ENCODE measurements at regions not wholly inside any gene's neighbourhood (a gene's known extent, or its start where the extent isn't known, plus 50 kb on each side); places are given as distances from the start of the nearest gene placed in this dataset.

DNA sequence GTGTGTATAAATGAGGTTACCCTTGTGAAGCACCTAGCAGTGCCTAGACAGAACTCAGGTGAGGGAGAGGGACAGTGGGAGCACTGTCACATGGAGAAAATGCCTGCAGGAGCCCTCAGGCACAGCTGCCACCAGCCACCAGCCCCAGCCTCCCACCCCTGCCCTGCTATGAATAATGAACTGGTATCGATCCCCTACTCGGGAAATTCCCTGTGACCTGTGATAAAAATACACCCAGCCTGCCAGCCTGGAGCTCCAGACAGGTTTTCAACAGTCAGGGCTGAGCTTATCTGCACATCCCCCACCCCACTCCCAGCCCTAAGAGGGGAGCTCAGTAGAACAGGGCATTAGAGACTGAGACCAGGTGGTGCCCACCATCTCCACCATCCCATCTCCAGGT, 159.6 kb upstream of the PJA1 start:
- H3K27me3 ChIP-seq (replicated peaks; ENCODE audit: insufficient read depth, low read depth, low read length, poor library complexity): no peaks in the 10 kb centered on the region
- TF ChIP-seq EZH2 (IDR thresholded peaks at IDR 0.05; ENCODE audit: borderline replicate concordance, low read depth, low read length, poor library complexity, severe bottlenecking) (no peak), CTCF (conservative IDR thresholded peaks at IDR 0.05; ENCODE audit: low read depth, low read length) (no peak)
- H3K9me3 ChIP-seq (ENCODE audit: low read depth, low read length, poor library complexity, severe bottlenecking): no peaks in the 10 kb centered on the region
- BruUV-seq (replicated peaks): no TSS peak
- no peaks in the 10 kb centered on the region for H3K36me3 ChIP-seq (ENCODE audit: insufficient read depth, low read length, poor library complexity, severe bottlenecking)
- ChIA-PET CTCF (no interaction called here), POLR2A (ENCODE audit: low non-redundant PET) (no interaction called here)
- H3K27ac ChIP-seq (ENCODE audit: low read depth, low read length, poor library complexity, severe bottlenecking): no peak overlapping the region
- no peaks in the 10 kb centered on the region for H3K4me1 ChIP-seq (ENCODE audit: insufficient read depth, low read length, poor library complexity, severe bottlenecking)
- no peak overlapping the region for H3K4me3 ChIP-seq (ENCODE audit: low read depth, low read length, poor library complexity, severe bottlenecking)
- intact Hi-C loops (cut with micrococcal nuclease; ENCODE audit: unreplicated experiment): no loop called here
- no peak for DNase-seq (ENCODE audit: low spot score)

GRCh38 chrX:69323786-69324720, 158.8 kb upstream of the PJA1 start:
- CTCF ChIA-PET: no interaction called here
- no peak overlapping the region for H3K4me3 ChIP-seq (ENCODE audit: low read depth, low read length, poor library complexity, severe bottlenecking)
- H3K27ac ChIP-seq (ENCODE audit: low read depth, low read length, poor library complexity, severe bottlenecking): no peak overlapping the region
- POLR2A ChIA-PET (ENCODE audit: low non-redundant PET): no interaction called here
- no peak for TF ChIP-seq EZH2 (IDR thresholded peaks at IDR 0.05; ENCODE audit: borderline replicate concordance, low read depth, low read length, poor library complexity, severe bottlenecking)
- no peak for TF ChIP-seq CTCF (conservative IDR thresholded peaks at IDR 0.05; ENCODE audit: low read depth, low read length)
- BruUV-seq (replicated peaks): no TSS peak
- no peaks in the 10 kb centered on the region for H3K36me3 ChIP-seq (ENCODE audit: insufficient read depth, low read length, poor library complexity, severe bottlenecking)
- no peaks in the 10 kb centered on the region for H3K27me3 ChIP-seq (replicated peaks; ENCODE audit: insufficient read depth, low read depth, low read length, poor library complexity)
- H3K4me1 ChIP-seq (ENCODE audit: insufficient read depth, low read length, poor library complexity, severe bottlenecking): peaks cover 7% of the 10 kb centered on the region
- intact Hi-C loops (cut with micrococcal nuclease; ENCODE audit: unreplicated experiment): no loop called here
- H3K9me3 ChIP-seq (ENCODE audit: low read depth, low read length, poor library complexity, severe bottlenecking): no peaks in the 10 kb centered on the region
- DNase-seq (ENCODE audit: low spot score): peak; percentile 58

DNA sequence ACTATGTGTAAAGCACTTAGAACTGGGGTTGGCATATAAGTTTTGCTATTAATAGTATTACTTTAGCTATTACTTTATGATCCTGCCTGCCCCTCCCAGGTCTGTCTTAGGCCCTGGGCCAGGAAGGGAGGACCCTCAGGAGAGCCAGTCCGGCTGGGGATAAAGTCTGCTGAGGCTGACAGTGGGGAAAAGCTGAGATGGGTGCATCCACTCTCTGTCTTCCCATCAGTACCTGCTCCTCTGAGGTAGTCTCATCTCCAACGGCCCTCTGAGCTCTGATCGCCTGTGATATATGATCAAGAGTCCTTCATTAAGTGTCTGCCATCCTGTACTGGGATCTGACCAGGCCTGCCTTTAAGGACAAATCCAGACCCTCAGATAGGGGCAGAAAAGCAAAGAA, 156.5 kb upstream of the PJA1 start:
- H3K36me3 ChIP-seq (ENCODE audit: insufficient read depth, low read length, poor library complexity, severe bottlenecking): no peaks in the 10 kb centered on the region
- H3K4me1 ChIP-seq (ENCODE audit: insufficient read depth, low read length, poor library complexity, severe bottlenecking): peaks cover 14% of the 10 kb centered on the region
- no peaks in the 10 kb centered on the region for H3K9me3 ChIP-seq (ENCODE audit: low read depth, low read length, poor library complexity, severe bottlenecking)
- no peak for DNase-seq (ENCODE audit: low spot score)
- no peak overlapping the region for H3K27ac ChIP-seq (ENCODE audit: low read depth, low read length, poor library complexity, severe bottlenecking)
- ChIA-PET POLR2A (ENCODE audit: low non-redundant PET) (no interaction called here), CTCF (no interaction called here)
- H3K4me3 ChIP-seq (ENCODE audit: low read depth, low read length, poor library complexity, severe bottlenecking): no peak overlapping the region
- intact Hi-C loops (cut with micrococcal nuclease; ENCODE audit: unreplicated experiment): no loop called here
- H3K27me3 ChIP-seq (replicated peaks; ENCODE audit: insufficient read depth, low read depth, low read length, poor library complexity): no peaks in the 10 kb centered on the region
- BruUV-seq (replicated peaks): no TSS peak
- TF ChIP-seq EZH2 (IDR thresholded peaks at IDR 0.05; ENCODE audit: borderline replicate concordance, low read depth, low read length, poor library complexity, severe bottlenecking): no peak
- TF ChIP-seq CTCF (conservative IDR thresholded peaks at IDR 0.05; ENCODE audit: low read depth, low read length): no peak

Data from A673 (cell line).